Aorta (tissue), 5 donors: ENCODE measurements at regions not wholly inside any gene's neighbourhood (a gene's known extent, or its start where the extent isn't known, plus 50 kb on each side); places are given as distances from the start of the nearest gene placed in this dataset.

ENCODE experiments used
- ATAC-seq: fragments of 200-7000 bp; cut with Tn5 transposase; one replicate; pipeline ENCODE4 v1.9.1; 2022; ENCODE audit warnings: moderate library complexity; ENCODE audit not compliant: low FRiP score
- DNase-seq, 2 donors: peaks; one replicate each; pipeline ENCODE4 v3.0.0-alpha.2; 2020
- H3K27ac ChIP-seq, 2 donors: one replicate each; pipeline ENCODE4 v1.5.1; 2013; ENCODE audit warnings: low read length in 2 of 2, mild to moderate bottlenecking in 2 of 2, moderate library complexity in 2 of 2, control low read depth in 1 of 2, inconsistent platforms in 1 of 2, low read depth in 1 of 2
- H3K27me3 ChIP-seq, 2 donors: one replicate each; pipeline ENCODE4 v1.6.1; 2013; ENCODE audit warnings: control low read depth in 1 of 2, low read length in 1 of 2, mild to moderate bottlenecking in 1 of 2, moderate library complexity in 1 of 2; ENCODE audit not compliant: insufficient read depth in 2 of 2, control insufficient read depth in 1 of 2
- H3K36me3 ChIP-seq, 2 donors: one replicate each; pipeline ENCODE4 v1.6.1; 2013; ENCODE audit warnings: control low read depth in 1 of 2, low read length in 1 of 2, mild to moderate bottlenecking in 1 of 2; ENCODE audit not compliant: insufficient read depth in 2 of 2, control insufficient read depth in 1 of 2
- H3K4me1 ChIP-seq, 2 donors: one replicate each; pipeline ENCODE4 v1.6.1; 2013; ENCODE audit warnings: low read length in 2 of 2, control low read depth in 1 of 2, mild to moderate bottlenecking in 1 of 2, moderate library complexity in 1 of 2; ENCODE audit not compliant: insufficient read depth in 2 of 2, control insufficient read depth in 1 of 2
- H3K4me3 ChIP-seq, 2 donors: one replicate each; pipeline ENCODE4 v1.5.1; 2013; ENCODE audit warnings: low read length in 2 of 2, control low read depth in 1 of 2, mild to moderate bottlenecking in 1 of 2
- H3K9me3 ChIP-seq: one replicate; pipeline ENCODE4 v1.6.1; 2013; ENCODE audit warnings: mild to moderate bottlenecking, low read length; ENCODE audit not compliant: control insufficient read depth
- WGBS, 2 donors: extraction: QIAGEN DNeasy Blood & Tissue Kit; methylation state at CpG; one replicate each; pipeline ENCODE4 v1.1.7; 2013; 5-methylcytosine and 5-hydroxymethylcytosine counted together
- intact Hi-C, 2 donors: fragments of 100-400 bp; cut with DNase I; formaldehyde crosslinking; loops; one replicate each; pipeline versions ENCODE4 v1.14.2 to v1.15.0; 2022
- donor health status: healthy with polysubstance abuse.
- donor health status: Bipolar disorder and iron deficiency.
- donor health status: DM: no; HTN: no; CAD: no.
- donor health status: DM: no; HTN: no; CAD: no.
- donor health status: DM: yes; HTN: yes; CAD: no.

- H3K9me3 ChIP-seq = no peaks in the 10 kb centered on the region
- 79 to 86% methylated on average over 4 of the region's 4 CpGs for WGBS, 2 donors
- intact Hi-C loops = no loop called here
- H3K27me3 ChIP-seq = no peaks in the 10 kb centered on the region
- DNase-seq = no peak
- no peaks in the 10 kb centered on the region for H3K36me3 ChIP-seq
- H3K4me3 ChIP-seq = no peak overlapping the region
- ATAC-seq = no peak
- H3K27ac ChIP-seq = no peak overlapping the region
- no peaks in the 10 kb centered on the region for H3K4me1 ChIP-seq
Measured at GRCh38 chrX:15971696-15972095, 117.1 kb upstream of the AP1S2 start.

- intact Hi-C loops = no loop called here
- no peaks in the 10 kb centered on the region for H3K27me3 ChIP-seq
- no peaks in the 10 kb centered on the region for H3K9me3 ChIP-seq
- no peak overlapping the region for H3K4me3 ChIP-seq
- 82 to 84% methylated on average over 1 of the region's 1 CpG for WGBS, 2 donors
- H3K36me3 ChIP-seq = no peaks in the 10 kb centered on the region
- H3K4me1 ChIP-seq = no peaks in the 10 kb centered on the region
- ATAC-seq (no peak), DNase-seq (no peak)
- no peak overlapping the region for H3K27ac ChIP-seq
Measured at GRCh38 chrX:15963858-15964257, 109.2 kb upstream of the AP1S2 start.

GRCh38 chrX:15960237-15960636, 105.6 kb upstream of the AP1S2 start:
- Histone ChIP-seq H3K36me3 (no peaks in the 10 kb centered on the region), H3K27me3 (no peaks in the 10 kb centered on the region), H3K4me1 (no peaks in the 10 kb centered on the region), H3K4me3 (no peak overlapping the region), H3K27ac (no peak overlapping the region), H3K9me3 (no peaks in the 10 kb centered on the region)
- DNase-seq = no peak
- ATAC-seq = no peak
- intact Hi-C loops = no loop called here
- WGBS, 2 donors = 88 to 96% methylated on average over 2 of the region's 2 CpGs

- H3K4me3 ChIP-seq = no peak overlapping the region
- intact Hi-C loops = no loop called here
- WGBS, 2 donors = 71 to 85% methylated on average over 9 of the region's 9 CpGs
- ATAC-seq (no peak), DNase-seq (no peak)
- no peaks in the 10 kb centered on the region for H3K4me1 ChIP-seq
- no peak overlapping the region for H3K27ac ChIP-seq
- no peaks in the 10 kb centered on the region for H3K36me3 ChIP-seq
- H3K9me3 ChIP-seq = no peaks in the 10 kb centered on the region
- H3K27me3 ChIP-seq = no peaks in the 10 kb centered on the region
Measured at GRCh38 chrX:15956681-15957080, 102.1 kb upstream of the AP1S2 start.

GRCh38 chrX:15953801-15954200, 99.2 kb upstream of the AP1S2 start:
- Histone ChIP-seq H3K36me3 (no peaks in the 10 kb centered on the region), H3K27me3 (no peaks in the 10 kb centered on the region), H3K9me3 (no peaks in the 10 kb centered on the region), H3K27ac (no peak overlapping the region), H3K4me3 (no peak overlapping the region), H3K4me1 (no peaks in the 10 kb centered on the region)
- ATAC-seq (no peak), DNase-seq (no peak)
- 66 to 67% methylated on average over 2 of the region's 2 CpGs for WGBS, 2 donors
- intact Hi-C loops = no loop called here

GRCh38 chrX:15952212-15952611, 97.6 kb upstream of the AP1S2 start:
- Histone ChIP-seq H3K9me3 (no peaks in the 10 kb centered on the region), H3K4me1 (no peaks in the 10 kb centered on the region), H3K27me3 (no peaks in the 10 kb centered on the region), H3K27ac (no peak overlapping the region), H3K4me3 (no peak overlapping the region), H3K36me3 (no peaks in the 10 kb centered on the region)
- no peak for ATAC-seq
- 93 to 96% methylated on average over 2 of the region's 2 CpGs for WGBS, 2 donors
- DNase-seq = no peak
- intact Hi-C loops = no loop called here

- intact Hi-C loops = no loop called here
- DNase-seq (no peak), ATAC-seq (no peak)
- 90 to 91% methylated on average over 5 of the region's 5 CpGs for WGBS, 2 donors
- no peak overlapping the region for H3K27ac ChIP-seq
- no peak overlapping the region for H3K4me3 ChIP-seq
- no peaks in the 10 kb centered on the region for H3K27me3 ChIP-seq
- H3K4me1 ChIP-seq = no peaks in the 10 kb centered on the region
- no peaks in the 10 kb centered on the region for H3K9me3 ChIP-seq
- no peaks in the 10 kb centered on the region for H3K36me3 ChIP-seq
Measured at GRCh38 chrX:15948318-15948660, 93.7 kb upstream of the AP1S2 start.

GRCh38 chrX:15947648-15948317, 93.2 kb upstream of the AP1S2 start:
- ATAC-seq (no peak), DNase-seq (no peak)
- Histone ChIP-seq H3K27ac (no peak overlapping the region), H3K4me3 (no peak overlapping the region), H3K9me3 (no peaks in the 10 kb centered on the region), H3K27me3 (no peaks in the 10 kb centered on the region), H3K36me3 (no peaks in the 10 kb centered on the region), H3K4me1 (no peaks in the 10 kb centered on the region)
- intact Hi-C loops = no loop called here
- WGBS, 2 donors = 3% methylated on average over 1 of the region's 1 CpG

- 67 to 74% methylated on average over 6 of the region's 6 CpGs for WGBS, 2 donors
- H3K36me3 ChIP-seq = no peaks in the 10 kb centered on the region
- no peaks in the 10 kb centered on the region for H3K4me1 ChIP-seq
- ATAC-seq (no peak), DNase-seq (no peak)
- H3K9me3 ChIP-seq = no peaks in the 10 kb centered on the region
- H3K27ac ChIP-seq = no peak overlapping the region
- intact Hi-C loops = no loop called here
- H3K27me3 ChIP-seq = no peaks in the 10 kb centered on the region
- no peak overlapping the region for H3K4me3 ChIP-seq
Measured at GRCh38 chrX:15946783-15947580, 92.4 kb upstream of the AP1S2 start.
